SK-N-SH (cell line): ENCODE measurements at regions not wholly inside any gene's neighbourhood (a gene's known extent, or its start where the extent isn't known, plus 50 kb on each side); places are given as distances from the start of the nearest gene placed in this dataset.

Experiments used
- EP300 ChIP-seq, 2 experiments: IDR thresholded peaks; 2 replicates each; pipeline versions ENCODE4 v1.4.0 to v1.6.1; 2012; ENCODE audit warnings: borderline replicate concordance in 1 of 2, low read depth in 1 of 2, low read length in 1 of 2
- JUND ChIP-seq: IDR thresholded peaks from 2 replicates; pipeline ENCODE4 v1.4.0; 2012
- POLR2AphosphoS5 ChIP-seq: IDR thresholded peaks from 2 replicates; pipeline ENCODE4 v1.6.1; 2012; ENCODE audit warnings: low read depth, low read length
- RAD21 ChIP-seq: IDR thresholded peaks from 2 replicates; pipeline ENCODE4 v1.6.1; 2012; ENCODE audit warnings: mild to moderate bottlenecking, low read length
- RCOR1 ChIP-seq: fragments of 150-350 bp; IDR thresholded peaks from 2 replicates; pipeline ENCODE4 v1.6.1; 2017; ENCODE audit warnings: antibody characterized with exemption, low read length
- TAF1 ChIP-seq: IDR thresholded peaks from 2 replicates; pipeline ENCODE4 v1.6.1; 2012; ENCODE audit warnings: low read depth, mild to moderate bottlenecking, low read length, moderate library complexity, borderline replicate concordance
- TF ChIP-seq, protein P1 (sequence below): fragments of 200-600 bp; sonication (generic); IDR thresholded peaks from 2 replicates; pipeline ENCODE4 v1.6.1; 2017; ENCODE audit warnings: antibody characterized with exemption, mild to moderate bottlenecking, moderate library complexity
- TF ChIP-seq, protein P2 (sequence below): IDR thresholded peaks from 2 replicates; pipeline ENCODE4 v1.6.1; 2012; ENCODE audit warnings: mild to moderate bottlenecking, low read depth, low read length, moderate library complexity
- TF ChIP-seq, protein P3 (sequence below): IDR thresholded peaks from 2 replicates; pipeline ENCODE4 v1.4.0; 2012; ENCODE audit warnings: low read depth
- TF ChIP-seq, protein P4 (sequence below): IDR thresholded peaks from 2 replicates; pipeline ENCODE4; 2012

DNA sequence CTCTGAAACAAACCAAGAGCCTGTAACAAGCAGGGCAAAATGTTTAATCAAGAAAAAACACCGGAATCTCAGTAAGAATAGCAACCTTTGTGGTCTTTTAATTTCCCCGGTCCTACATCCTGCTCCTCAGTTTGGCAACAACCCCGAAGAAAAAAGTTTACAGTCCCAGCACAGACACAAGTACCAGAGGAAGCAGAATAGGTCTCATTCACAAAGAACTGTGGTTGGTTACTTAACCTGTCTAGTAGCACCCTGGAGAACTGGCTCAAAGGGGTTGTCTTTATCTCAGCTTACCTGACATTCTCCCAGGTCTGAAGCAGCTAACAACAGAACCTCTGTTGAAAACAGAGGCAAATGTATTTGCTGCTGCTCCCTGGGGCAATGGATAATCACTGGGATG lies 399.3 kb downstream of the AJAP1 start:
- TF ChIP-seq, protein P1, sequence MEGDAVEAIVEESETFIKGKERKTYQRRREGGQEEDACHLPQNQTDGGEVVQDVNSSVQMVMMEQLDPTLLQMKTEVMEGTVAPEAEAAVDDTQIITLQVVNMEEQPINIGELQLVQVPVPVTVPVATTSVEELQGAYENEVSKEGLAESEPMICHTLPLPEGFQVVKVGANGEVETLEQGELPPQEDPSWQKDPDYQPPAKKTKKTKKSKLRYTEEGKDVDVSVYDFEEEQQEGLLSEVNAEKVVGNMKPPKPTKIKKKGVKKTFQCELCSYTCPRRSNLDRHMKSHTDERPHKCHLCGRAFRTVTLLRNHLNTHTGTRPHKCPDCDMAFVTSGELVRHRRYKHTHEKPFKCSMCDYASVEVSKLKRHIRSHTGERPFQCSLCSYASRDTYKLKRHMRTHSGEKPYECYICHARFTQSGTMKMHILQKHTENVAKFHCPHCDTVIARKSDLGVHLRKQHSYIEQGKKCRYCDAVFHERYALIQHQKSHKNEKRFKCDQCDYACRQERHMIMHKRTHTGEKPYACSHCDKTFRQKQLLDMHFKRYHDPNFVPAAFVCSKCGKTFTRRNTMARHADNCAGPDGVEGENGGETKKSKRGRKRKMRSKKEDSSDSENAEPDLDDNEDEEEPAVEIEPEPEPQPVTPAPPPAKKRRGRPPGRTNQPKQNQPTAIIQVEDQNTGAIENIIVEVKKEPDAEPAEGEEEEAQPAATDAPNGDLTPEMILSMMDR = no peak
- TF ChIP-seq EP300 (IDR thresholded peaks at IDR 0.05; ENCODE audit: borderline replicate concordance in 1 of 2, low read depth in 1 of 2, low read length in 1 of 2) (no peak), JUND (no peak), RCOR1 (no peak), RAD21 (no peak), TAF1 (no peak), POLR2AphosphoS5 (no peak)
- TF ChIP-seq, protein P2, sequence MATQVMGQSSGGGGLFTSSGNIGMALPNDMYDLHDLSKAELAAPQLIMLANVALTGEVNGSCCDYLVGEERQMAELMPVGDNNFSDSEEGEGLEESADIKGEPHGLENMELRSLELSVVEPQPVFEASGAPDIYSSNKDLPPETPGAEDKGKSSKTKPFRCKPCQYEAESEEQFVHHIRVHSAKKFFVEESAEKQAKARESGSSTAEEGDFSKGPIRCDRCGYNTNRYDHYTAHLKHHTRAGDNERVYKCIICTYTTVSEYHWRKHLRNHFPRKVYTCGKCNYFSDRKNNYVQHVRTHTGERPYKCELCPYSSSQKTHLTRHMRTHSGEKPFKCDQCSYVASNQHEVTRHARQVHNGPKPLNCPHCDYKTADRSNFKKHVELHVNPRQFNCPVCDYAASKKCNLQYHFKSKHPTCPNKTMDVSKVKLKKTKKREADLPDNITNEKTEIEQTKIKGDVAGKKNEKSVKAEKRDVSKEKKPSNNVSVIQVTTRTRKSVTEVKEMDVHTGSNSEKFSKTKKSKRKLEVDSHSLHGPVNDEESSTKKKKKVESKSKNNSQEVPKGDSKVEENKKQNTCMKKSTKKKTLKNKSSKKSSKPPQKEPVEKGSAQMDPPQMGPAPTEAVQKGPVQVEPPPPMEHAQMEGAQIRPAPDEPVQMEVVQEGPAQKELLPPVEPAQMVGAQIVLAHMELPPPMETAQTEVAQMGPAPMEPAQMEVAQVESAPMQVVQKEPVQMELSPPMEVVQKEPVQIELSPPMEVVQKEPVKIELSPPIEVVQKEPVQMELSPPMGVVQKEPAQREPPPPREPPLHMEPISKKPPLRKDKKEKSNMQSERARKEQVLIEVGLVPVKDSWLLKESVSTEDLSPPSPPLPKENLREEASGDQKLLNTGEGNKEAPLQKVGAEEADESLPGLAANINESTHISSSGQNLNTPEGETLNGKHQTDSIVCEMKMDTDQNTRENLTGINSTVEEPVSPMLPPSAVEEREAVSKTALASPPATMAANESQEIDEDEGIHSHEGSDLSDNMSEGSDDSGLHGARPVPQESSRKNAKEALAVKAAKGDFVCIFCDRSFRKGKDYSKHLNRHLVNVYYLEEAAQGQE = no peak
- TF ChIP-seq, protein P3, sequence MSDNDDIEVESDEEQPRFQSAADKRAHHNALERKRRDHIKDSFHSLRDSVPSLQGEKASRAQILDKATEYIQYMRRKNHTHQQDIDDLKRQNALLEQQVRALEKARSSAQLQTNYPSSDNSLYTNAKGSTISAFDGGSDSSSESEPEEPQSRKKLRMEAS = no peak
- TF ChIP-seq, protein P4, sequence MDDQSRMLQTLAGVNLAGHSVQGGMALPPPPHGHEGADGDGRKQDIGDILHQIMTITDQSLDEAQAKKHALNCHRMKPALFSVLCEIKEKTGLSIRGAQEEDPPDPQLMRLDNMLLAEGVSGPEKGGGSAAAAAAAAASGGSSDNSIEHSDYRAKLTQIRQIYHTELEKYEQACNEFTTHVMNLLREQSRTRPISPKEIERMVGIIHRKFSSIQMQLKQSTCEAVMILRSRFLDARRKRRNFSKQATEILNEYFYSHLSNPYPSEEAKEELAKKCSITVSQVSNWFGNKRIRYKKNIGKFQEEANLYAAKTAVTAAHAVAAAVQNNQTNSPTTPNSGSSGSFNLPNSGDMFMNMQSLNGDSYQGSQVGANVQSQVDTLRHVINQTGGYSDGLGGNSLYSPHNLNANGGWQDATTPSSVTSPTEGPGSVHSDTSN = no peak
